WTC11 (cell line): ENCODE measurements at regions not wholly inside any gene's neighbourhood (a gene's known extent, or its start where the extent isn't known, plus 50 kb on each side); places are given as distances from the start of the nearest gene placed in this dataset.

Experiments used
- ATF1 ChIP-seq: sonication (generic); formaldehyde crosslinking; IDR thresholded peaks from 2 replicates; pipeline ENCODE4 v1.8.1; 2023; ENCODE audit warnings: mild to moderate bottlenecking, moderate library complexity, missing genetic modification reagents
- ATF3 ChIP-seq: sonication (generic); formaldehyde crosslinking; conservative IDR thresholded peaks from 2 replicates; pipeline ENCODE4 v1.8.1; 2022; ENCODE audit warnings: mild to moderate bottlenecking, missing genetic modification reagents
- CREB1 ChIP-seq: sonication (generic); formaldehyde crosslinking; IDR thresholded peaks from 2 replicates; pipeline ENCODE4 v1.8.0; 2023; ENCODE audit warnings: mild to moderate bottlenecking, missing genetic modification reagents
- CREM ChIP-seq: sonication (generic); formaldehyde crosslinking; IDR thresholded peaks from 2 replicates; pipeline ENCODE4 v1.8.1; 2022; ENCODE audit warnings: mild to moderate bottlenecking, missing genetic modification reagents, moderate library complexity
- CTCF ChIP-seq: fragments of 200-600 bp; IDR thresholded peaks from 2 replicates; pipeline ENCODE4 v1.8.0; 2022; ENCODE audit warnings: antibody characterized with exemption
- IRF1 ChIP-seq: sonication (generic); formaldehyde crosslinking; IDR thresholded peaks from 2 replicates; pipeline ENCODE4 v1.8.0; 2023; ENCODE audit warnings: missing genetic modification reagents
- MYBL2 ChIP-seq: sonication (generic); formaldehyde crosslinking; IDR thresholded peaks from 2 replicates; pipeline ENCODE4 v1.8.1; 2023; ENCODE audit warnings: mild to moderate bottlenecking, moderate library complexity, missing genetic modification reagents
- NFYB ChIP-seq: sonication (generic); formaldehyde crosslinking; conservative IDR thresholded peaks from 2 replicates; pipeline ENCODE4 v1.8.0; 2022; ENCODE audit warnings: low read depth, missing genetic modification reagents
- SP1 ChIP-seq: sonication (generic); formaldehyde crosslinking; conservative IDR thresholded peaks from 2 replicates; pipeline ENCODE4 v1.8.1; 2022; ENCODE audit warnings: missing genetic modification reagents
- TP53 ChIP-seq: sonication (generic); formaldehyde crosslinking; IDR thresholded peaks from 2 replicates; pipeline ENCODE4 v1.8.1; 2023; ENCODE audit warnings: mild to moderate bottlenecking, missing genetic modification reagents
- ZNF232 ChIP-seq: sonication (generic); formaldehyde crosslinking; IDR thresholded peaks from 2 replicates; pipeline ENCODE4 v1.8.0; 2022; ENCODE audit warnings: mild to moderate bottlenecking, missing genetic modification reagents
- ZNF532 ChIP-seq: fragments of 250-450 bp; sonication (Bioruptor Pico); IDR thresholded peaks from 2 replicates; pipeline ENCODE4 v1.9.0; 2021; ENCODE audit warnings: mild to moderate bottlenecking, borderline replicate concordance
- ZSCAN18 ChIP-seq: fragments of 250-450 bp; sonication (Bioruptor Pico); IDR thresholded peaks from 2 replicates; pipeline ENCODE4 v2.1.2; 2022; ENCODE audit warnings: mild to moderate bottlenecking, moderate library complexity

- no peak for TF ChIP-seq CREB1 (CRISPR knock-in tag)
- TF ChIP-seq CTCF, result no peak
- TF ChIP-seq IRF1 (CRISPR knock-in tag), result no peak
- TF ChIP-seq ZNF532 (CRISPR knock-in tag), result no peak
- TF ChIP-seq ATF3 (CRISPR knock-in tag), result no peak
- TF ChIP-seq ATF1 (CRISPR knock-in tag), result no peak
- TF ChIP-seq ZSCAN18 (CRISPR knock-in tag), result no peak
- no peak for TF ChIP-seq SP1 (CRISPR knock-in tag)
- no peak for TF ChIP-seq CREM (CRISPR knock-in tag)
- no peak for TF ChIP-seq NFYB
- TF ChIP-seq MYBL2 (CRISPR knock-in tag), result no peak
- TF ChIP-seq TP53 (CRISPR knock-in tag), result no peak
- no peak for TF ChIP-seq ZNF232
Measured at GRCh38 chr12:4024701-4025100, 151.5 kb upstream of the PARP11 start.
